K562 (cell line): ENCODE measurements at regions not wholly inside any gene's neighbourhood (a gene's known extent, or its start where the extent isn't known, plus 50 kb on each side); places are given as distances from the start of the nearest gene placed in this dataset.
A peak's percentile ranks its signal among the peaks of the same experiment; 100 is the strongest.

Experiments used
- BHLHE40 ChIP-seq: IDR thresholded peaks from 2 replicates; pipeline ENCODE4 v1.6.1; 2011; ENCODE audit warnings: low read length, improper control_type of control experiment
- CBX5 ChIP-seq: IDR thresholded peaks from 2 replicates; pipeline ENCODE4 v1.6.1; 2014; ENCODE audit warnings: low read depth, borderline replicate concordance
- CREB1 ChIP-seq, 2 experiments: sonication (generic) in 1 of 2; formaldehyde crosslinking in 1 of 2; IDR thresholded peaks; 2 replicates each; pipeline versions ENCODE4 v1.6.1 to v1.8.0; 2012 to 2022; ENCODE audit warnings: inconsistent platforms in 1 of 2, mild to moderate bottlenecking in 1 of 2, missing genetic modification reagents in 1 of 2, moderate library complexity in 1 of 2
- DIDO1 ChIP-seq: fragments of 450-650 bp; IDR thresholded peaks from 2 replicates; pipeline ENCODE4 v1.6.1; 2016; ENCODE audit warnings: low read depth, missing biosample characterization, missing genetic modification characterization
- ESRRB ChIP-seq: fragments of 250-450 bp; sonication (Bioruptor Pico); IDR thresholded peaks from 2 replicates; pipeline ENCODE4 v1.5.0; 2020; ENCODE audit warnings: mild to moderate bottlenecking, moderate library complexity, borderline replicate concordance
- HDAC8 ChIP-seq: fragments of 450-650 bp; IDR thresholded peaks from 2 replicates; pipeline ENCODE4 v1.6.1; 2016; ENCODE audit warnings: mild to moderate bottlenecking, missing genetic modification characterization, moderate library complexity, missing compliant biosample characterization
- SIX5 ChIP-seq, 2 experiments: IDR thresholded peaks; 2 replicates each; pipeline ENCODE4 v1.6.1; 2011; ENCODE audit warnings: low read length in 2 of 2, borderline replicate concordance in 1 of 2, low read depth in 1 of 2, mild to moderate bottlenecking in 1 of 2, moderate library complexity in 1 of 2; ENCODE audit not compliant: insufficient read depth in 1 of 2
- TAL1 ChIP-seq: fragments of 450-650 bp; IDR thresholded peaks from 2 replicates; pipeline ENCODE4 v1.6.1; 2016; ENCODE audit warnings: mild to moderate bottlenecking
- TOE1 ChIP-seq, 2 experiments: fragments of 450-650 bp in 1 of 2; sonication (generic) in 1 of 2; formaldehyde crosslinking in 1 of 2; IDR thresholded peaks; 2 replicates each; pipeline versions ENCODE4 v1.7.1 to v1.8.0; 2016 to 2022; ENCODE audit warnings: borderline replicate concordance in 2 of 2, mild to moderate bottlenecking in 2 of 2, antibody characterized with exemption in 1 of 2, inconsistent platforms in 1 of 2, low read depth in 1 of 2, missing genetic modification reagents in 1 of 2, moderate library complexity in 1 of 2
- ZBTB7A ChIP-seq: IDR thresholded peaks from 2 replicates; pipeline ENCODE4 v1.6.1; 2011; ENCODE audit warnings: low read depth, mild to moderate bottlenecking, low read length, moderate library complexity, borderline replicate concordance; ENCODE audit not compliant: control insufficient read depth
- ZFP36 ChIP-seq: fragments of 150-350 bp; IDR thresholded peaks from 2 replicates; pipeline ENCODE4 v1.6.1; 2018; ENCODE audit warnings: low read length, low read depth; ENCODE audit not compliant: partially characterized antibody
- ZNF146 ChIP-seq: IDR thresholded peaks from one replicate; pipeline ENCODE4 v1.6.1; 2018; ENCODE audit warnings: missing compliant biosample characterization; ENCODE audit not compliant: unreplicated experiment
- ZNF717 ChIP-seq: fragments of 250-450 bp; sonication (Bioruptor Pico); IDR thresholded peaks from 2 replicates; pipeline ENCODE4 v1.5.0; 2021
- ZNF785 ChIP-seq: fragments of 250-450 bp; sonication (Bioruptor Pico); IDR thresholded peaks from 2 replicates; pipeline ENCODE4 v1.4.0; 2020; ENCODE audit warnings: mild to moderate bottlenecking
- TF ChIP-seq, protein P1 (sequence below): fragments of 200-400 bp; formaldehyde crosslinking; IDR thresholded peaks from 2 replicates; pipeline ENCODE4 v1.6.1; 2017; ENCODE audit warnings: mild to moderate bottlenecking, low read depth, low read length, moderate library complexity
- TF ChIP-seq, protein P2 (sequence below), 2 experiments: fragments of 450-650 bp; IDR thresholded peaks; 2 replicates each; pipeline ENCODE4 v1.6.1; 2016; ENCODE audit warnings: mild to moderate bottlenecking in 2 of 2, borderline replicate concordance in 1 of 2, low read depth in 1 of 2, moderate library complexity in 1 of 2
- TF ChIP-seq, protein P3 (sequence below): fragments of 250-450 bp; sonication (Bioruptor Pico); IDR thresholded peaks from 2 replicates; pipeline ENCODE4 v1.9.0; 2021; ENCODE audit warnings: mild to moderate bottlenecking

DNA sequence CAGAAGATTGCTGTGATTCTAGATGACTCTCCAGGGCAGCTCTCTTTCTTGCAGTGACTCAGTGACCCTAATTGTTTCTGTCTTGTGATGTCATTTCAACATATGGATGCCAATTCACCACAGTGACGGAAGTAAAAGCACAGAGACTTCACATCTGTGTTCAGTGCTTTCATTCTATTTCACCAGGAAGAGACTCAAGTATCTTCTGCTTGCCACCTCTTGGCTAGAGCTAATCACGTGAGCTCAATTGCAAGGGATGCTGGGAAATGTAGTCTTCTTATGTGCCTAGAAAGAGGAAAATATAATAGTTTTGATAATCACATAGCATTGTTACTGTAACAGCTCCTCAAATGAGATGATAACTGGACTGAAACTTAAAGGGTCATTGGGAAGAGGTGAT is 453.3 kb upstream of the KLF4 start (continued):
- TF ChIP-seq, protein P1, sequence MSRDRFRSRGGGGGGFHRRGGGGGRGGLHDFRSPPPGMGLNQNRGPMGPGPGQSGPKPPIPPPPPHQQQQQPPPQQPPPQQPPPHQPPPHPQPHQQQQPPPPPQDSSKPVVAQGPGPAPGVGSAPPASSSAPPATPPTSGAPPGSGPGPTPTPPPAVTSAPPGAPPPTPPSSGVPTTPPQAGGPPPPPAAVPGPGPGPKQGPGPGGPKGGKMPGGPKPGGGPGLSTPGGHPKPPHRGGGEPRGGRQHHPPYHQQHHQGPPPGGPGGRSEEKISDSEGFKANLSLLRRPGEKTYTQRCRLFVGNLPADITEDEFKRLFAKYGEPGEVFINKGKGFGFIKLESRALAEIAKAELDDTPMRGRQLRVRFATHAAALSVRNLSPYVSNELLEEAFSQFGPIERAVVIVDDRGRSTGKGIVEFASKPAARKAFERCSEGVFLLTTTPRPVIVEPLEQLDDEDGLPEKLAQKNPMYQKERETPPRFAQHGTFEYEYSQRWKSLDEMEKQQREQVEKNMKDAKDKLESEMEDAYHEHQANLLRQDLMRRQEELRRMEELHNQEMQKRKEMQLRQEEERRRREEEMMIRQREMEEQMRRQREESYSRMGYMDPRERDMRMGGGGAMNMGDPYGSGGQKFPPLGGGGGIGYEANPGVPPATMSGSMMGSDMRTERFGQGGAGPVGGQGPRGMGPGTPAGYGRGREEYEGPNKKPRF: no peak
- no peak for TF ChIP-seq CBX5
- TF ChIP-seq TOE1 (IDR thresholded peaks at IDR 0.05; ENCODE audit: borderline replicate concordance): peak; percentile 51; the same call in 1 of the 2 replicates
- no peak for TF ChIP-seq TOE1 (CRISPR knock-in tag; IDR thresholded peaks at IDR 0.05; ENCODE audit: borderline replicate concordance, low read depth)
- peak; percentile 41 to 47; a peak in 3 of 4 replicates for TF ChIP-seq SIX5 (IDR thresholded peaks at IDR 0.05; ENCODE audit: borderline replicate concordance in 1 of 2, insufficient read depth in 1 of 2, low read depth in 1 of 2, low read length in 2 of 2)
- peak; percentile 14; the same call in 1 of the 2 replicates for TF ChIP-seq BHLHE40
- no peak for TF ChIP-seq TAL1
- TF ChIP-seq ZNF785 (CRISPR knock-in tag): no peak
- TF ChIP-seq, protein P2, sequence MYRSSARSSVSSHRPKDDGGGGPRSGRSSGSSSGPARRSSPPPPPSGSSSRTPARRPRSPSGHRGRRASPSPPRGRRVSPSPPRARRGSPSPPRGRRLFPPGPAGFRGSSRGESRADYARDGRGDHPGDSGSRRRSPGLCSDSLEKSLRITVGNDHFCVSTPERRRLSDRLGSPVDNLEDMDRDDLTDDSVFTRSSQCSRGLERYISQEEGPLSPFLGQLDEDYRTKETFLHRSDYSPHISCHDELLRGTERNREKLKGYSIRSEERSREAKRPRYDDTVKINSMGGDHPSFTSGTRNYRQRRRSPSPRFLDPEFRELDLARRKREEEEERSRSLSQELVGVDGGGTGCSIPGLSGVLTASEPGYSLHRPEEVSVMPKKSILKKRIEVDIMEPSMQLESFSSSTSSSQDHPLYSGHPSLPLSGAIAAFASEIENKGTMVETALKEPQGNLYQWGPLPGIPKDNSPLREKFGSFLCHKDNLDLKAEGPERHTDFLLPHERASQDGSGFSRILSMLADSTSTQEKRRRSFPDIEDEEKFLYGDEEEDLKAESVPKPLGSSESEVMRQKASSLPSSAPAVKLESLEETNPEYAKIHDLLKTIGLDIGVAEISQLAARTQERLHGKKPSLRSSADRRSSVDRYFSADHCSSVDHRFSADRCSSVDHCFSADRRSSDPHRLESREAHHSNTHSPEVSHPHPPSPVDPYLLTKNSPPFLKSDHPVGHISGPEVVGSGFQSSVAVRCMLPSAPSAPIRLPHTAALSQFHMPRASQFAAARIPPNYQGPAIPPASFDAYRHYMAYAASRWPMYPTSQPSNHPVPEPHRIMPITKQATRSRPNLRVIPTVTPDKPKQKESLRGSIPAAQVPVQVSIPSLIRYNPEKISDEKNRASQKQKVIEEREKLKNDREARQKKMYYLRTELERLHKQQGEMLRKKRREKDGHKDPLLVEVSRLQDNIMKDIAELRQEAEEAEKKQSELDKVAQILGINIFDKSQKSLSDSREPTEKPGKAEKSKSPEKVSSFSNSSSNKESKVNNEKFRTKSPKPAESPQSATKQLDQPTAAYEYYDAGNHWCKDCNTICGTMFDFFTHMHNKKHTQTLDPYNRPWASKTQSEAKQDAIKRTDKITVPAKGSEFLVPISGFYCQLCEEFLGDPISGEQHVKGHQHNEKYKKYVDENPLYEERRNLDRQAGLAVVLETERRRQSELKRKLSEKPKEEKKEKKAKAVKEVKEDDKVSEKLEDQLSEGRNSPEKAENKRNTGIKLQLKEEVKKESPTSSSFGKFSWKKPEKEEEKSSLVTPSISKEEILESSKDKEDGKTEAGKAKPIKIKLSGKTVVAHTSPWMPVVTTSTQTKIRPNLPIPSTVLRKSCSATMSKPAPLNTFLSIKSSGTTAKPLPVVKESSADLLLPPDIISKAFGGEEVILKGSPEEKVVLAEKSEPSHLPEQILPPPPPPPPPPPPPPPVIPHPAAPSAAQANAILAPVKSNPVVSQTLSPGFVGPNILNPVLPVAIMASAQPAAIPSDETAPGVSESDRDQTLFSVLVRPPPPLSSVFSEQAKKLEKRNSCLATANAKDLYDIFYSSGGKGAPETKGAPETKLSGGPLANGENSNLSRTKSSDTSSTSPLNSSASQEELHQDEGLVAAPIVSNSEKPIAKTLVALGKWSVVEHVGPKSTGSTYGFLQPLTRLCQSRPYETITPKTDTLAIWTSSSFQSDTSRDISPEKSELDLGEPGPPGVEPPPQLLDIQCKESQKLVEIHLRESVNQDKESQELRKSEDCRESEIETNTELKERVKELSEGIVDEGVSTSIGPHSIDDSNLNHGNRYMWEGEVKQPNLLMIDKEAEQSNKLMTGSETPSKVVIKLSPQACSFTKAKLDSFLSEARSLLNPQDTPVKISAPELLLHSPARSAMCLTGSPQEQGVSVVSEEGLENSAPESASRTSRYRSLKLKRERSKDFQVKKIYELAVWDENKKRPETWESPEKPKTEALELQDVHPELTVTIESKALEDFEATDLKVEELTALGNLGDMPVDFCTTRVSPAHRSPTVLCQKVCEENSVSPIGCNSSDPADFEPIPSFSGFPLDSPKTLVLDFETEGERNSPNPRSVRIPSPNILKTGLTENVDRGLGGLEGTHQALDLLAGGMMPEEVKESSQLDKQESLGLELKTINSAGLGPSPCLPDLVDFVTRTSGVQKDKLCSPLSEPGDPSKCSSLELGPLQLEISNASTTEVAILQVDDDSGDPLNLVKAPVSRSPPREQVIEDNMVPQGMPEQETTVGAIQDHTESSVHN (IDR thresholded peaks at IDR 0.05; ENCODE audit: borderline replicate concordance in 1 of 2, low read depth in 1 of 2): no peak
- TF ChIP-seq ZNF146 (CRISPR knock-in tag): no peak
- TF ChIP-seq ESRRB (CRISPR knock-in tag): no peak
- TF ChIP-seq, protein P3, sequence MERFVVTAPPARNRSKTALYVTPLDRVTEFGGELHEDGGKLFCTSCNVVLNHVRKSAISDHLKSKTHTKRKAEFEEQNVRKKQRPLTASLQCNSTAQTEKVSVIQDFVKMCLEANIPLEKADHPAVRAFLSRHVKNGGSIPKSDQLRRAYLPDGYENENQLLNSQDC: no peak
- TF ChIP-seq HDAC8 (tag): no peak
- TF ChIP-seq ZFP36: no peak
- 0 out of 2 replicates have a peak, but pooled peaks have one; percentile 24 for TF ChIP-seq DIDO1 (tag)
- no peak for TF ChIP-seq ZBTB7A
- no peak for TF ChIP-seq CREB1 (IDR thresholded peaks at IDR 0.05)
- no peak for TF ChIP-seq CREB1 (CRISPR knock-in tag; IDR thresholded peaks at IDR 0.05)
- no peak for TF ChIP-seq ZNF717
